CD4-positive, alpha-beta T cell treated with Interleukin-15 for 4 hours (primary cell): ENCODE measurements at regions not wholly inside any gene's neighbourhood (a gene's known extent, or its start where the extent isn't known, plus 50 kb on each side); places are given as distances from the start of the nearest gene placed in this dataset.
A peak's percentile ranks its signal among the peaks of the same experiment; 100 is the strongest.

ENCODE experiments used
- DNase-seq: peaks from one replicate; pipeline ENCODE4 v3.0.0-alpha.2; 2020; ENCODE audit warnings: low spot score

GRCh38 chr16:73215678-73216377 lies 167.9 kb upstream of the ZFHX3 start:
- no peak for DNase-seq

GRCh38 chr16:73214825-73215677 lies 167.1 kb upstream of the ZFHX3 start:
- no peak for DNase-seq

- DNase-seq = no peak
Measured at GRCh38 chr16:73213732-73214455, 166.0 kb upstream of the ZFHX3 start.

GRCh38 chr16:73212431-73212830 lies 164.5 kb upstream of the ZFHX3 start:
- no peak for DNase-seq

- DNase-seq = no peak
Measured at GRCh38 chr16:73210686-73211085, 162.8 kb upstream of the ZFHX3 start.

- DNase-seq = no peak
Measured at GRCh38 chr16:73210084-73210483, 162.2 kb upstream of the ZFHX3 start.

- no peak for DNase-seq
Measured at GRCh38 chr16:73209190-73209589, 161.3 kb upstream of the ZFHX3 start.

- no peak for DNase-seq
Measured at GRCh38 chr16:73206151-73206707, 158.3 kb upstream of the ZFHX3 start.

GRCh38 chr16:73205153-73205886 lies 157.4 kb upstream of the ZFHX3 start:
- no peak for DNase-seq

- DNase-seq = no peak
Measured at GRCh38 chr16:73204359-73205152, 156.6 kb upstream of the ZFHX3 start.

GRCh38 chr16:73202161-73202729 lies 154.3 kb upstream of the ZFHX3 start:
- DNase-seq = no peak

GRCh38 chr16:73199214-73199613 lies 151.3 kb upstream of the ZFHX3 start:
- no peak for DNase-seq

- no peak for DNase-seq
Measured at GRCh38 chr16:73198481-73198880, 150.6 kb upstream of the ZFHX3 start.

GRCh38 chr16:73197598-73197997 lies 149.7 kb upstream of the ZFHX3 start:
- DNase-seq = no peak

- peak; percentile 0 for DNase-seq
Measured at GRCh38 chr16:73196670-73197069, 148.7 kb upstream of the ZFHX3 start.

GRCh38 chr16:73193464-73193863 lies 145.5 kb upstream of the ZFHX3 start:
- DNase-seq = no peak

GRCh38 chr16:73192232-73192894 lies 144.4 kb upstream of the ZFHX3 start:
- DNase-seq = no peak

- DNase-seq = no peak
Measured at GRCh38 chr16:73191660-73192046, 143.7 kb upstream of the ZFHX3 start.

GRCh38 chr16:73190688-73191659 lies 143.0 kb upstream of the ZFHX3 start:
- no peak for DNase-seq
